BLaER1 (cell line): ENCODE measurements at regions not wholly inside any gene's neighbourhood (a gene's known extent, or its start where the extent isn't known, plus 50 kb on each side); places are given as distances from the start of the nearest gene placed in this dataset.

Experiments
- H3K27ac ChIP-seq: shearing (Covaris generic); formaldehyde crosslinking; 2 replicates; pipeline ENCODE4 v1.8.1; 2022
- H3K27me3 ChIP-seq: shearing (Covaris generic); formaldehyde crosslinking; 2 replicates; pipeline ENCODE4 v1.8.1; 2022
- H3K36me3 ChIP-seq: shearing (Covaris generic); formaldehyde crosslinking; 2 replicates; pipeline ENCODE4 v1.8.1; 2022
- H3K4me1 ChIP-seq: shearing (Covaris generic); formaldehyde crosslinking; 2 replicates; pipeline ENCODE4 v1.8.1; 2022
- H3K4me2 ChIP-seq: shearing (Covaris generic); formaldehyde crosslinking; 2 replicates; pipeline ENCODE4 v1.8.1; 2022
- H3K4me3 ChIP-seq: shearing (Covaris generic); formaldehyde crosslinking; 2 replicates; pipeline ENCODE4 v1.8.1; 2022
- H3K9ac ChIP-seq: shearing (Covaris generic); formaldehyde crosslinking; 2 replicates; pipeline ENCODE4 v1.8.1; 2022
- H3K9me3 ChIP-seq: shearing (Covaris generic); formaldehyde crosslinking; 2 replicates; pipeline ENCODE4 v1.8.1; 2022
- H4K20me1 ChIP-seq: shearing (Covaris generic); formaldehyde crosslinking; 2 replicates; pipeline ENCODE4 v1.8.1; 2022
- Cebpa-rat ChIP-seq: shearing (Covaris generic); IDR thresholded peaks from 2 replicates; pipeline ENCODE4 v1.8.1; 2022

- Histone ChIP-seq H3K9me3 (no peaks in the 10 kb centered on the region), H3K4me1 (no peaks in the 10 kb centered on the region), H4K20me1 (no peaks in the 10 kb centered on the region), H3K27ac (no peak overlapping the region), H3K4me2 (no peak overlapping the region), H3K27me3 (no peaks in the 10 kb centered on the region), H3K36me3 (no peaks in the 10 kb centered on the region), H3K9ac (no peak overlapping the region), H3K4me3 (no peak overlapping the region)
- TF ChIP-seq Cebpa-rat: no peak
These were observed 295.7 kb upstream of the ZMIZ1 start for GRCh38 chr10:78772986-78773530.

DNA sequence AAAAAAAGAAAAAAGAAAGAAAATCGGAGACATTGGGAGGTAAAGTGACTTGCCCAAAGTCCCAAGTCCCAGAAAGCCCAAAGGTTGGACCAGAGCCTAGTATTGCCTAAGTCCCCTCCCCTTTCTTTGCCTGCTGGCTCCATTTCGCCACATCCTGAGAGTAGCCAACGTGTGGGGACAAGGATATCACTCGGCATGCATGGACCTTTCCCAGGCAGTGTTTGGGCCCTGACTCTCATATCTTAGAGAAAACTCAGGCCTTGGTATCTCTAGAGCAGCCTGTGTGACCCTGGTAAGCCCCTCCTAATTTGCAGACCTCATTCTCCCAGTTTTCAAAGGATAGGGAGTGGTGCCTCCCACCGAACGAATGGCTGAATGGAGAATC, 294.2 kb upstream of the ZMIZ1 start:
- no peak overlapping the region for H3K4me3 ChIP-seq
- no peak overlapping the region for H3K9ac ChIP-seq
- H3K27me3 ChIP-seq: no peaks in the 10 kb centered on the region
- no peaks in the 10 kb centered on the region for H3K36me3 ChIP-seq
- no peak for TF ChIP-seq Cebpa-rat
- H3K4me2 ChIP-seq: no peak overlapping the region
- H3K27ac ChIP-seq: no peak overlapping the region
- no peaks in the 10 kb centered on the region for H3K9me3 ChIP-seq
- H3K4me1 ChIP-seq: no peaks in the 10 kb centered on the region
- no peaks in the 10 kb centered on the region for H4K20me1 ChIP-seq

DNA sequence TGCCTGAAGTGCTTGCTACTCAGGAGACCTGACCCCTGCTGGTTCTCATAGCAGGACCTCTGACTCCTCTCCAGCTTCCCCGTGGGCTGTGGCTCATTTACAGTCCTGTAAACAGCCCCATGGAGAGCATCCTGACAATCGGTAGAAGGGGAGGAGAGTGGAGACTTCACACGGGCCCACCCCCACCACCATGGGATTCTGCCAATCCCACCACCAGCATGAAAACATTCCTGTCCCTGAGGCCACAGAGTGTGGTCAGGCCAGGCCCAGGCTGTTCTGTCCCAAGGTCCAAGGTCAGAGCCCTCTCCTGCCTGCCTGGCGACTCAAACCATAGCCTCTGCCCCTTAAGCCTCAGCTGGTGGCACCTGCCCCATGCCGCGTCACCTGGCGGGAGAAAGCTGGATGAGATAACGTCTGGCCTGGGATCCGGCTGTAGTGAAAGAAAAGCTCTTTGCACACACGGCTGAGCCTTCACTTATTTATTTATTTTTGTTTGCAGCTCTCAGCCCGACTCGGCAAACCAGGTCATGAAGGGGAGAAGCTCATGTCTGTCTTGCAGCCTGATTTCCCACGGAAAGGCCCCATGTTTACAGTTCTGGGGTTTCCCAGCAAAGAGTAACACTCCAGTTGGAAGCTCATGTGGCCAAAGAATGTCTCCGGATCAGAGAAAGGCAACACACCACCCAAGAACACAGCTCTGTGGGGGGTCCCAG, 293.6 kb upstream of the ZMIZ1 start:
- no peak overlapping the region for H3K27ac ChIP-seq
- TF ChIP-seq Cebpa-rat: no peak

GRCh38 chr10:78775891-78776290, 292.9 kb upstream of the ZMIZ1 start:
- no peaks in the 10 kb centered on the region for H3K27me3 ChIP-seq
- no peaks in the 10 kb centered on the region for H3K9me3 ChIP-seq
- TF ChIP-seq Cebpa-rat: no peak
- H4K20me1 ChIP-seq: no peaks in the 10 kb centered on the region
- H3K4me3 ChIP-seq: no peak overlapping the region
- no peak overlapping the region for H3K27ac ChIP-seq
- H3K4me2 ChIP-seq: no peak overlapping the region
- no peaks in the 10 kb centered on the region for H3K4me1 ChIP-seq
- H3K9ac ChIP-seq: no peak overlapping the region
- H3K36me3 ChIP-seq: no peaks in the 10 kb centered on the region

More for the DNA sequence above, 293.6 kb upstream of the ZMIZ1 start:
- H3K36me3 ChIP-seq: no peaks in the 10 kb centered on the region
- no peaks in the 10 kb centered on the region for H4K20me1 ChIP-seq
- H3K9me3 ChIP-seq: no peaks in the 10 kb centered on the region
- no peaks in the 10 kb centered on the region for H3K4me1 ChIP-seq
- no peak overlapping the region for H3K4me2 ChIP-seq
- H3K9ac ChIP-seq: no peak overlapping the region
- no peak overlapping the region for H3K4me3 ChIP-seq
- H3K27me3 ChIP-seq: no peaks in the 10 kb centered on the region

- no peak overlapping the region for H3K9ac ChIP-seq
- TF ChIP-seq Cebpa-rat: no peak
- no peaks in the 10 kb centered on the region for H4K20me1 ChIP-seq
- H3K27ac ChIP-seq: no peak overlapping the region
- H3K36me3 ChIP-seq: no peaks in the 10 kb centered on the region
- no peak overlapping the region for H3K4me2 ChIP-seq
- H3K4me3 ChIP-seq: no peak overlapping the region
- H3K9me3 ChIP-seq: no peaks in the 10 kb centered on the region
- no peaks in the 10 kb centered on the region for H3K27me3 ChIP-seq
- no peaks in the 10 kb centered on the region for H3K4me1 ChIP-seq
These were observed 292.0 kb upstream of the ZMIZ1 start for GRCh38 chr10:78776756-78777155.

GRCh38 chr10:78777466-78777865, 291.3 kb upstream of the ZMIZ1 start:
- H3K36me3 ChIP-seq: no peaks in the 10 kb centered on the region
- no peak overlapping the region for H3K27ac ChIP-seq
- H4K20me1 ChIP-seq: no peaks in the 10 kb centered on the region
- H3K4me1 ChIP-seq: no peaks in the 10 kb centered on the region
- H3K9me3 ChIP-seq: no peaks in the 10 kb centered on the region
- H3K4me3 ChIP-seq: no peak overlapping the region
- H3K27me3 ChIP-seq: no peaks in the 10 kb centered on the region
- TF ChIP-seq Cebpa-rat: no peak
- no peak overlapping the region for H3K9ac ChIP-seq
- H3K4me2 ChIP-seq: no peak overlapping the region

- no peak for TF ChIP-seq Cebpa-rat
- Histone ChIP-seq H3K4me2 (no peak overlapping the region), H3K27me3 (no peaks in the 10 kb centered on the region), H3K27ac (no peak overlapping the region), H4K20me1 (no peaks in the 10 kb centered on the region), H3K9ac (no peak overlapping the region), H3K4me1 (no peaks in the 10 kb centered on the region), H3K9me3 (no peaks in the 10 kb centered on the region), H3K36me3 (no peaks in the 10 kb centered on the region), H3K4me3 (no peak overlapping the region)
These were observed 290.9 kb upstream of the ZMIZ1 start for GRCh38 chr10:78777867-78778266.

- Histone ChIP-seq H3K27me3 (no peaks in the 10 kb centered on the region), H3K9ac (no peak overlapping the region), H3K9me3 (no peaks in the 10 kb centered on the region), H4K20me1 (no peaks in the 10 kb centered on the region), H3K4me1 (no peaks in the 10 kb centered on the region), H3K4me2 (no peak overlapping the region), H3K36me3 (no peaks in the 10 kb centered on the region), H3K27ac (no peak overlapping the region), H3K4me3 (no peak overlapping the region)
- no peak for TF ChIP-seq Cebpa-rat
These were observed 290.1 kb upstream of the ZMIZ1 start for GRCh38 chr10:78778444-78779338.

GRCh38 chr10:78779339-78779955, 289.3 kb upstream of the ZMIZ1 start:
- H3K4me3 ChIP-seq: no peak overlapping the region
- no peak overlapping the region for H3K27ac ChIP-seq
- H4K20me1 ChIP-seq: no peaks in the 10 kb centered on the region
- H3K27me3 ChIP-seq: no peaks in the 10 kb centered on the region
- no peaks in the 10 kb centered on the region for H3K9me3 ChIP-seq
- no peaks in the 10 kb centered on the region for H3K4me1 ChIP-seq
- H3K36me3 ChIP-seq: no peaks in the 10 kb centered on the region
- H3K9ac ChIP-seq: no peak overlapping the region
- no peak overlapping the region for H3K4me2 ChIP-seq
- TF ChIP-seq Cebpa-rat: no peak

DNA sequence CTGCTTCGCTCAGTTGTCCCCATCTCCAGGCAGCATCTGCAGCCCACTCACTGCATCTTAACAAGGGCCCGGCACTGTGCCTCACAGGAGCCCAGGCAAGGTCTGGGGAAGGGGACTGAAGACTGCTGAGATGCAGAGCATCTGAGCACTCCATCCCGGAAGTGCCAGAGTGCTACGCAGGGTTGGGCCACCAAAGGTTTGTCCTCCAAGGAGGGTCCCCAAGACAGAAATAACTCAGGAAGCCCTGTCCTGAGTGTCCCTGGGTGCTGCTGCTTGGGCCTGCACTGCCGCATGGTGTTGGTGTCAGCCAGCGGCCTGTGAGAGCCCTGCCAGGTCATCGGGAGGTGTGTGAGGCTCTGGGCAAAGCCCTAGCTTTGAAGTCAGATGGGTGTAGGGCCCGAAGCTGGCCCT, 288.2 kb upstream of the ZMIZ1 start:
- H3K27me3 ChIP-seq: no peaks in the 10 kb centered on the region
- no peaks in the 10 kb centered on the region for H3K9me3 ChIP-seq
- H3K36me3 ChIP-seq: no peaks in the 10 kb centered on the region
- no peaks in the 10 kb centered on the region for H4K20me1 ChIP-seq
- no peak for TF ChIP-seq Cebpa-rat
- no peak overlapping the region for H3K27ac ChIP-seq
- no peak overlapping the region for H3K4me3 ChIP-seq
- H3K4me2 ChIP-seq: no peak overlapping the region
- no peak overlapping the region for H3K9ac ChIP-seq
- no peaks in the 10 kb centered on the region for H3K4me1 ChIP-seq
